Stimulated activated CD4-positive, alpha-beta T cell treated with anti-CD3 and anti-CD28 coated beads, Interleukin-15, amount 100 ng/mL, for 1 hour (primary cell): ENCODE measurements at regions not wholly inside any gene's neighbourhood (a gene's known extent, or its start where the extent isn't known, plus 50 kb on each side); places are given as distances from the start of the nearest gene placed in this dataset.

ENCODE experiments used
- DNase-seq, 2 donors: peaks; one replicate each; pipeline ENCODE4 v3.0.0-alpha.2; 2020; ENCODE audit warnings: low read depth in 1 of 2, low spot score in 1 of 2

DNA sequence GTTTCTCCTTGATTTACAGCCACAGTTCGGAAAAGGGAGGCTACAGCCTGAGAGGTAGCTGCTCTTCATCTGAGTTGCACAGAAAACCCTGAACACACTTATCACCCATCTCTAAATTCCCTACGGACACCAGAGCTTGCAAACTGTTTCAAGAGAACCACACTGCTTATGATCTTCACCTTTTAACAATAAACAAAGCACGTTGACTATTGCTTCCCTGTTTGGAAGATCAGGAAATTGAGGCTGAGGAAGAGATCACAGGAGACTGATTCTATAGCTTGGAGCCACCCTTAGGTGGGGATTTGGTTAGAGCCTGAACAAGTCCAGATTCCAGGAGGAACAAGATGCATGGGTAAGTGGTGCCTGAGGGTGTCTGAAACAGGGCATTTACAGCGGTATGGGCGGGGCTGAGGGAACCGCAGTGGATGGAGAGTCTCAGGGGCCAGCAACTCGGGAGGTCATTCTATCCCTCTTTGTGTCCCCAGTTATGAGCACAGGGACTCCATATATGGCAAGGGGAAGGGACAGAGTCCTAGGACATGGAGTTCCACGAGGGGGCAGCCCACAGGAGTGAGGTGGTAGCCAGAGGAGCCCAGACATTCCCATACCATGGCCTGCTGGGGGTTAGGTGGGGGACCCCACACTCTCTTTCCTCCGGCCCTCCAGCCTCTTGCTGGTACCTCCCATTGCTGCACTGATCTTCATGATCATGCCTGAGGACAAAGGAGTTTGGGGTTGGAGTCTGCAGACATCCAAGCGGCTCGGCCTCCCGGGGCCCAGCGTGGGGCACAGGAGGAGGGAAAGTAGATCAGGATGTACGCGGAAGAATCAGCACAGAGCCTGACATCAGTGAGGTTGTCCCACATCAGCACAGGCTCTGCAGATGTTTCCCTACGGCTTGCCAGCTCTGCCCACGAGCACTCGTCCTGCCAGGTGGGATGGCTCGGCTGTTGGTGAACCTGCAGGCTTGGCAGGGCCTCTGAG is 162.3 kb upstream of the ZNF536 start:
- DNase-seq, result no peak

DNA sequence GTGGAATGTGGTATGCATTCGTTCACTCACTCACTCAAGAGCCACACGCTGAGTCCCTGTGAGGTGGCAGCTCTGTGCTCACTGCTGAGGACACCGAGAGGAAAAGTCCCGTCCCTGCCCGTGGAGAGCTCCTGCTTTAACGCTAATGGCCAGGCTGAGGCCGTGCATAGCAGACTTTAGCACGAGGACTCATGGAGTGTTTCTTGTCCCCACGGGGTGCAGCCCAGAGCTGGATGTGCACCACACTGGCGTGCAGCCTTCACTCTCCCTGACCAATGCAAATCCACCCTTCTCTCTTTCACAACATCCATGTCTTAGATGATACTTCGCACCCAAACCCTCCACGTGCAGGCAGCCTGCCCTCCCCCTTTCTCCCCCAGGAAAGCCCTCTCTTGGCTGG is 159.6 kb upstream of the ZNF536 start:
- no peak for DNase-seq

DNA sequence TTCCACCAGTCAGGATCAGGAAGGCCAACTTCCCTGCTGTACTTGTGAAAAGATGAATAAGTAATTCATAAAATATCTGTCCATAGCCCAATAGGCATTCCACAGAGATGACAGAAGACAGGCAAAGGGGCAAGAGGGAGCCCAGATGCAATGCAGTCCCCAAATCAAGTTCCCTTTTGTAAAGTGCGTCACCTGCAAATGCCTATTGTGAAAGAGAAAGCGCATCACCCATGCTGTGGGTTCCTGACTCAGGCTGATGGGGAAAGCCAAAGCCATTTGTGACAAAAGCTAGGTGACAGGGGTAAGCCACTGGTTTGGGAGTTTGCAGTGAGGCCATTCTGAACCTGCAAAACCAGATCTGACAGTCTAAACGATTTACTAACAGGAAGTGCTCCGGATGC is 157.5 kb upstream of the ZNF536 start:
- DNase-seq, result no peak

DNA sequence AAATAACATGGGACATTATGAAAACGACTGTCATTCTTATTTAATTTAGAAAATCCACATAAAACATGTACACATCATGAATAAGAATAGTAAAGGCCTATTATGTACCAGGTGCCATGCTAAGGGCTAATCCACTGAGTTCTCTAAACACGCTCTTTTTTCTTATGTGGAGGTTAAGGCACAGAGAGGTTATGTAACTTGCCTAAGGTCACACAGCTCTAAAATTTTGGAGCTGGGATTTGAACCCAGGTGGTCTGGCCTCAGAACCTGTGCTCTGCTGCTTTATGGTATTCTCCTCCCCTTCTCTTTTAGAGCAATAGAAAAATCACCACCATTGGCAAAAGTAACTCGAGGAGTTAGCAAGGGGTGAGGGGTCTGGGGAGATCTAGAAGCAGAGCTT is 156.9 kb upstream of the ZNF536 start:
- no peak for DNase-seq

DNA sequence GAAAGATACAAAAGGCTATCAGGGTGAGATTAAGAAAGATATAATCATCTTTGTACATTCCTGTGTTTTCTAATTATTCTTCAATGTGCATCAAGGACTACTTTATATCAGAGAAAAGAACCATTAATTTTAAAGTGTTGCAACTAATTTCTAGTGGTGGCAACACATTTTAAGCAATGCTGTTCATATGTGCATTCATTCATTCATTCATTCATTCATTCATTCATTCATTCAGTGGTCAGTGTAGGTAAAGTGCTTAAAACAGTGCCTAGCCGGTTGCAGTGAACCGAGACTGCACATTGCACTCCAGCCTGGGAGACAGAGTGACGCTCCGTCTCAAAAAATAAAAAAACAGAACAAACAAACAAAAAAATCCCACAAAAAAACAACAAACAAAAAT is 155.7 kb upstream of the ZNF536 start:
- no peak for DNase-seq

DNA sequence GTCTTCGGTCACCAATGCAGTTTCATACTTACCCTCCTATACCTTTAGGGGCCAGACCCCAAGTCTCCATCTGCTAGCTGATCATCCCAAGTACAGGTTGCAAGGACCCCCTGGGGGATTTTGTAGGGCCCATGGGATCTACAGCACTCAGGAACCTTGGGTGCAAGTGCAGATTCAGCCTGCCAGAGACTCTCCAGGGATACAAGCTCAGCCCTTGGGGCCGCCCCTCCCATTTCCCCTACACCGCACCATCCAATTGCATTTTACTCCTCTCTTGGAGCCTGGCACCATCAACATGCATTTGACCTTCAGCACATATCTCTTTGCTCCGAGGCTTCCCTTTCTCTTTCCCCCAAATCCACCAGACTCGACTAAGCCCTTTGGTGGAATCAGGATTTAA is 154.7 kb upstream of the ZNF536 start:
- no peak for DNase-seq

DNA sequence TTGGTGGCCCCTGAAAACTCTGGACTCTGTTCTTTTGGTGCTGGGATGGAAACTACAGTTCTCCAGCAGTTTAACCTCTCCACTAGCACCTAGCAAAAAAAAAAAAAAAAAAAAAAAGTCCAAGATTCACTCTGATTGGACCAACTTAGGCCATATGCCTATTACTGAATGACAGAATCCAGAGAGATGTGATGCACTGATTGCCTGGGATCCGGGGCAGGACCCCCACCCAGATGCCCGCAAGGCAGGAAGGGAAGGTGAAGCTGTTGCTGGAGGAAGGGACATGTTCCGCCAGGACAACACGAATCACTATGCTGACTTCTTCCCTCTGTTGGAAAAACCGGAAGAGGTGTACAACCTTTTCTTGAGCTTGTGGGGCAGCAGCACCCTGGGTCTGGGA is 152.5 kb upstream of the ZNF536 start:
- DNase-seq, result no peak

DNA sequence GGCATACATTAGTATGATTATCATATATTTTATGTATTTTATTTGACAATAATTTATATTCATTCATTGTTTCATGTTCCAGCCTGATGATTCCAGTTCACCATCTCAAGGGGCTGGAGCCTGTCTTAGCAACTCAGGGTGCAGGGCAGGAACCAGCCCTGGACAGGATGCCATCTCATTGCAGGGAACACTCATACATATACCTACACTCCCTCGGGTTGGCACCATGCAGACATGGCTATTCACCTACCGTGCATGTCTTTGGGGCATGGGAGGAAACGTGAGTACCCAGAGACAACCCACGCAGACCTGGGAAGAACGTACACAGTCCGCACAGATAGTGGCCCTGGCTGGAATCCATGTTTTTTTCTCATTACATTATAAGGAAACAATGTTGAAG is 151.0 kb upstream of the ZNF536 start:
- DNase-seq, result no peak

DNA sequence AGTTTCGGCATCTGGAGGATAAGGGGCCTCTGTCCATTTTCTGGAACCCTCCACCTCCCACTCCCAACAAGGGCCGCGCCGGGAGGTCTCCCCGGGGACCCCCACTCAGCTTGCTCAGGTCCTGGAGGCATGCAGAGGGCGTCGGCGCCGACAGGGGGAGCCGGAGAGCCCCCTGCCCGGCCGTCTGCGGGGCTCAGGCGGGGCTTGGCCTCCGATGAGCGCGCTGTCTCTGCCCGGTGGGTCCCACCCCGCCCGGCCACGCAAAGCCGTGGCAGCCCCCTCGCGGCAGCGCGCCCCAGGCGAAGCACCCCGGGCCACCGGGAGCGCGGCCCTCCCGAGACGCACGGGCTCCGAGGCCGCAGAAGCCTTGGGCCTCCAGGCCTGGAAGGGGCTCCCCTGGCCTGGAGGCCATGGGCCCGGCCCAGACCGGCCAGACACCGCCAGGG is 149.7 kb upstream of the ZNF536 start:
- DNase-seq, result no peak

DNA sequence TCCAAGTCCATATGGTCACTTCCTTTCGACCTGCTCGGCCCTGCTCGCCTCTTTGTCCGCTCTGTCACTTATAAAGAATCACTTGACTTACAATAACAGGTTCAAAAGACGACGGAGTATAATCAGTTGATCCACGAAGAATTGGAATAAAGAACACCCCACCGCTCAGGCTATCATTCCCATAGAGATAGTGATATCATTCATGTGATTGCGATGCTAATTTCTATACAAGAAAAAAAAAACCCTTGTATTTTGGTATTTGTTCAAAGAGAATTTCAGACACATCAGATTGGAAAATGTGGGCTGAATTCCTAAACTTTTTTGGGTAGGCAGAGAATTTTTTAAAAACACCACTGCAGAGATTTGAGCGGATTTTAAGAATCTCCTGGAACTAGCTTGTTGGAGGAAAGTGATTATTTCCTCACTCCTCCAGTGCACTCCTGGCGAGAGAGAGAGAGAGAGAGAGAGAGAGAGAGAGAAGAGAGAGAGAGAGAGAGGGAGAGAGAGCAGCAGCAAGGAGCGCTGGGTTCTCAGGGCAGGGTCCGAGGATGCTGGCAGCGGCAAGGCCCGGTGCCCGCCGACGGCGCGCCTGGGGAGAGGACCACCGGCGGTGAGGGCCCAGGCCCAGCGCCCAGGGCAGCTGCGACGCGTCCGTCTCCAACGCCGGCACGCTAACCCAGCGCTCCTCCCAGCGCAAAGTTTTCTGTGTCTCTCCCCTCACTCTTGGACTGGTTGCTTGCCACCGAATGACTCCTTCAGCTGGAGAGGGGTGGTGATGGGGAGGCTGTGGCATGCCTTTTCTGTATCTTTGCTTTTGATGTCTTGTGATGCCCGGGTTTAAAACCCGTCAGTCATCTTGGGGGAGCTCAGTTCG is 149.0 kb upstream of the ZNF536 start:
- no peak for DNase-seq

DNA sequence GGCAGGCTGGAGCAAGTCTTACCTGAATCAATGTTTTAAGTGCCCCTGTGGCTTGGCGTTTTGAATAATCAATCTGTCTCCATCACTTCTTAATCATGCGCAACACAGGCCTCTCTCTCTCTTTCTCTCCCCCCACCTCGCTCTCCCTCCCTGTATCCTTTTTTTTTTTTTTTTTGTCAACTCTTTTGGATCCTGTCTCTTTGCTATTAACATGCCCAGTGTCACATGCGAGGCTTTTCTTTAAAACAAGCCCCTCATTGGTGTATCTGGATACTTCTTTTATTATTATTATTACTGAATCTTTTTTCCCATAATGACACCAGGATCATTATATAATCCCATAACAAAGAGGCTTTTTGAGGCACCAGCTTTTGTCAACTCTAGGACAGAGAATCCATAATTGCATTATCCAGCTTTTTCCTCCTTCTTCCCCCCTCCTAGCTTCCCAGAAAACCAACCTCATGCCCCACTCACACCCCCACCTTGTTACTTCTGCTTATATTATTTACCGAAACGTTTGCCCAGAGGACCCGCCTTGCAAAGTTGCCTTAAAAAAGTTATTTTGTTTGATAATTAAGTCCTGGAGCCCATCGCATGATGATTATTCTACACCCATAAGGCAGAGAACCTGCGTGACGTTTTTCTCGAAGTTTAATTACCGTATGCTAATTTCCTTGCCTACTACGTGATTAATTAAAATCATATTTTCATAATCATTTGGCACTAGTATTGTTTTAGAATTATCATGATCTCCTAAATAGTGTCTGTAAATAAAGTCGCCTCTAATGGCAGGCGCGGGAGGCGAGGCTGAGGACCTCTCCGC is 148.1 kb upstream of the ZNF536 start:
- no peak for DNase-seq

DNA sequence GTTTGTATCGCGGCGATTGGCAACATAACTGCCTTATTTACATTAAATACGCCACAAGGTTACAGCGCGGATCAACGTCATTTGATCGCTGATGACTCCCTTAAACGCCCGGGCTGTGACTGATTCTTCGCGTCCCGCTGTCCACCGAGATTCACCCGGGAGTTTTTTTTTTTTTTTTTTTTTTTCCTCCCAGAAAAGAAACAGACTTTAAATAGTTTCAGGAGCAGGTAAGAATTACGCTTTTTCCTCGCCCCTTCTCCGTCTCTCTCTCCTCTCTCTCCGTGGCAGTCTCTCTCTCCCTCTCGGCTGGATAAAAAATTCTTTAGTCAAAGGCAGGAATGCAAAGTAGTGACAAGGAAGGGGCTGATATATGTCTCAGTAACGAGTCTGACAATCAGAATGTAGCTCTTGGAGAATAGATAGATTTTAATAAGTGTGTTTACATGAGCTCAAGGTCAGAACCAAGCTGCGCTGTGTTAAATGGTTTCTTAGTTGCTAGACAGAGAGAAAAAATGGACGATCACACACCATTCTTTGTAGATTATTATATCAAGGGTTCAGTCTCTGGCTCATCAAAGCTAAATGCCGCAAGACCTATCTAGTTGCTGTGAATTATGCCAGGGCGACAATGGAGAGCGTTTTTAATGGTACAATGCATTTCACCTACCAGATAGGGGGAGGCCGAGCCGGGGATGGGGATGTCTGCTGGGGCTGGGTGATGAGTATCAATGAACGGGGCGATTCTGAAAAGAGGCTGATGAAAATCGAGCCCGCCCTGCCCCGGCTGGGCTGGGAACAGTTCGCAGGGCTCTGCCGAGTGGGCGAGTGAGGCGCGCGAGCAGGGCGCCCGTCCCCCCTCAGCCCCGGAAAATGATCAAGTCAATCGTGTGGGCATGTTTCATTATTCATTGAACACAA is 147.2 kb upstream of the ZNF536 start:
- DNase-seq, result no peak

DNA sequence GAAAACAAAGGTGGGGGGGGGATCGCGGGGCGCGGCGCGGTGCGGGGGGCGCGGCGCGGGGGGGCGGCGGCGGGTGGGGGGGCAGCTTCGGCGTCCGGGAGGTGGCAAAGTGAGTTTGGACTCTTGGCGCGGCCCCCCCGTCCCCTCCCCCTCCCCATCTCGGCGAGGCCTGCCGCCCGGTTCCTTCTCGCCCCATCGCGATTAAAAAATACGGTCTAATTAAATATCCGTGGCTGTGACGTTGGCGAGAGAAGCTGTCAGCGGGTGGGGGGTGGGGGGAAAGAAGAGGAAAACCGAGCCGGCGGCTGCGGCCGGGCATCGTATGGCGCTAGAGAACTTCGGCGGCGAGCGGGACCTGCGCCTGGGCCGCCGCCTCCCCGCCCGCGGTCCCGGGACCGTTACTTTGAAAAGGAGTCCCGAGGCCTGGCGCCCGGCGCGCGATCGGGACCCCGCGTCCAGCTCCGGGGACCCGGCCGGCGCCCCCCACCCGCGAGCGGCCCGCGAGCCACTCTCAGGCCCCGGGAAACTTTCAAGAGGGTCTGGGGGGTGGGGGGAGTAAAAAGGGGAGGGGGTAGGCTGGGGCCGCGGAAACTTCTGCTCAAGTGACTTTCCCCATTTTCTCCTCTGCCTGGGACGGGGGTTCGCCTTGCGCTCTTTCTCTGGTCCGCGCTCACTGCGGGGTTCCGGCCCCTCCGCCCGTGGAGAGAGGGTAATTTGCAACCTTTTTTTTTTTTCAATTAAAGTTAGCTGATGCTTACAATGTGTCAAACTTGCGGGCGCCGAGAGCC is 146.3 kb upstream of the ZNF536 start:
- DNase-seq, result no peak

DNA sequence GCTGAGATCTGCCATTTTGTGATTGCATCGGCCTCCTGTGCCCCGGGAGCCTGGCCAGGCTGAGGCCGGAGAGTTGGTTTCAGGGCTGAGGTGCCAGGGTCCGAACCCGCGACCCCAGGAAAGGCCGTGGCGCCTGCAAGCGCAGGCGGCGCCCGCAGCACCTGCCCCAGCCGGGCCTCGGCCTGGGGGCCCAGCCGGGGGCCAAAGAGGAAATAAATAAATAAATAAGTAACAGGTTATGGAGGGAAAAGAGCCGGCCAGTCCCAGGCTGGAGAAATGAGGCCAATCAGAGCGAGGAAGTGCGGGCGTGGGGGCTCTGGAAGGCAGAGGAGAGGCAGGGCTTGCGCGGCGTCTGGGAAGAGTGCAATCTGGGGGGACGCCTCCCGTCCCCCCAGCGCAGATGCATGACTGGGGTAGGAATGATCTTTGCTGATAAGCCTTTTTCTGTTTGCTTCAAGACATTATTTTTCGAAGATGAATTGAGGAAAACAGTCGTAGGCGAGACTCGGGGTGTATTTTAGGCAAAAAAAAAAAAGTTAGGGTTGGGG is 145.6 kb upstream of the ZNF536 start:
- no peak for DNase-seq

DNA sequence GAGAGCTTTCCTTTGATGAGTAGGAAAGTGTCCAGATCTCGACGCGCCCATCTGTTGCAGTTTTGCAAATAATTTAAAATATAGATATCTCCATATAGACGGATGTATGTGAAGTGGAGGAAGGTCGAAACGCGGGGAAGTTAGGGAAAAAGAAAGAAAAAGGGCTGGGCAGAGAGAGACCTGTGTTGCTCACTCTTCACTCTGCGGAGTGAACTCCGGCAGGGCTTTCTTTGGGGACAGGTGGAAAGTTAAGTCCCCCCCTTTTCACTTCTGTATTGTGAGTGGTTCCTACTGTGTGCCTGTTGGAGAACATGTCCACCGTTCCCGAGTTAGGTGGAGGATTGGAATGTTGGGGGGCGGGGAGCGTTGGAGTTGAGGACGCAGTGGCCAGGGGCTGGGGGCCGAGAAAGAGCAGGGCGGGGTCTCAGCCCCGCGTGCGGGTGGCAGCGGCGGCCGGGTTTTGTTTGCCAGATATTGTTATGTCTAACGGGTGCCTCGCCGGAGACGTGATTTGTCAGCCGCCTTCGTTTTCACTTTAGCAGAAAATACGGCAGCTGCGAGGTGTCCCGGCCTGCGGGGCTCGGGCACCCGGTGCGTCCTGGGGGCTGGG is 145.1 kb upstream of the ZNF536 start:
- no peak for DNase-seq

DNA sequence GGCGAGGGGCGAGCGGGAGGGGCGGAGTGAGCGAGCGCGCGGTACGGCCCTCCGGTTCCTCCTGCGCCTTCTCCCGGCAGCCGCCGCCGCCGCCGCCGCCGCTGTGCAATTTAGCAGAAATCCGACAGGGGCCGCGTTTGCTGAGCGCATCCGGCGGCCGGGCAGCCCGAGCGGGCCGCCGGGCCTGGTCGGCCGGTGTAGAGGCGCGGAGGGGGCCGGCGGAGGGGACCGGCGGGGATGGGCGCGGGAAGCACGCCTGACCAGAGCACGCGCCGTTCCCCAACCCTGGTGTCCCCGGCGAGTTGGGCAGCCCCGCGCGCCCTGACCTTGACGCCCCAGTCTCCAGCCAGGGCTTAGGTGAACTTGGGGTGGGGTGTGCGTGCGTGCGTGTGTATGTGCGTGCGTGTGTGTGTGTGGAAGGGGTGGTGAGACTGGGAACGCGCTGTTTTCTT is 144.5 kb upstream of the ZNF536 start:
- DNase-seq, result peak in 1 of 2 donors; percentile 33

DNA sequence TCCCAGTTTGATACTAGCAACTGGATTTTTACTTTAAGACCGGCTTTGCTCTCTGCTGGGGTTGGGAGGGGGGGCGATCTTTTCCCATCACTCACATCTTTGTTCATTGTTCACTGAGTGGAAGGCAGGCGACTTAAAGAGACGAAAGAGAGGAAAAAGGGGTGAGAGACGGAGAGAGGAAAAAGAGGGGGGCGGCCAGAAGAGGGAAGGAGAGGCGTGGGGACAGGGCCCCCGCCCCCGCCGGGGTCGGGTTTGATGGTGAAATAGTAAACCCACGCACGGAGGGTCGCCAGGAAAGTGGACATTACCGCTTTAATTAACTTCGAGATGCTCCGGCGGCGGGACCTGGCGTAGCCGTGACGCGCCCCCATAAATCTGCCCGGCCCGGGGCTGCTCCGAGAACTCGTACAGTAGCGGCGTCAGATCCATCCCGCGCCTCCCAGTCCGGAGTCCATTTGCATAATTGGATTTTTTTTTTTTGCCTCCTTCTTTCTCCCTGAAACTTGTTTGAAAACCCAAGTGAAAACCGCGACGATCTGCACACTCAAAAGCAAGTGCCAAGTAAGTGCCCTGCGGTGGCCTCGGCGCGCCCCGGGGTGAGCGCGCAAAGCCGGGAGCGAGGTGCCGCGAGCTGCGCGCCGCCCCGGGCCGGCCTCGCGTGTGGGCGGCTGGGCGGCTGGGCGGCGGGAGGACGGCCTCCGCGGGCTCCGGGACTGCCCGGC is 143.9 kb upstream of the ZNF536 start:
- DNase-seq, result no peak
